ENCODE measurements at regions not wholly inside any gene's neighbourhood (a gene's known extent, or its start where the extent isn't known, plus 50 kb on each side); places are given as distances from the start of the nearest gene placed in this dataset.

DNA sequence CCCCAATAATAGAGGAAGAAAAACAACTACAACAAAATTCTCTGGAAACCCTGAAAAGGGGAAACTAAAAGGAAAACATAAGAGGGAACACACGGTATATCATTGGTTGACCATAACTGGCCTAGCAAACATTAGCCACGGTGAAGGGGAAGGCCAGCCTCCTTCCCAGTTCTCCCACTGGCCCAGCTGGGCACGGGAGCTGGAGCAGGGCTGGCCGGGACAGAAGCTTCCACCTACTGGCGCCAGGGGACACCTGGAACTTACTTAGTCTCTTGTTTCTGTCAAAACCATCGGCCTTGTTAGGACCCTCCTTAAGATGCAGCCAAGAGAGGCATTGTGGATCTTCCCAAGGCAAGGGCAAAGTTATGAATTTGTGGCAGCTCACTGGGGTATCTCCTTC lies 56.1 kb upstream of the DLGAP1 start:
- H3K9ac ChIP-seq (ENCODE audit: low read length): no peak overlapping the region
- H3K27ac ChIP-seq (ENCODE audit: low read length): no peak overlapping the region
- no peak overlapping the region for H3K4me3 ChIP-seq (ENCODE audit: low read length)
- no peaks in the 10 kb centered on the region for H3K9me2 ChIP-seq (replicated peaks; ENCODE audit: insufficient read depth, low read length)
- H3F3A ChIP-seq (ENCODE audit: insufficient read depth, low read length): no peaks in the 10 kb centered on the region
- H3K4me1 ChIP-seq (ENCODE audit: low read length): no peaks in the 10 kb centered on the region
- DNase-seq: no peak
- no peaks in the 10 kb centered on the region for H4K20me1 ChIP-seq (ENCODE audit: insufficient read depth, low read length)
- H3K27me3 ChIP-seq (replicated peaks; ENCODE audit: insufficient read depth, low read length): no peaks in the 10 kb centered on the region
- H3K36me3 ChIP-seq (replicated peaks; ENCODE audit: insufficient read depth, low read length): no peaks in the 10 kb centered on the region
- TF ChIP-seq, protein P1, sequence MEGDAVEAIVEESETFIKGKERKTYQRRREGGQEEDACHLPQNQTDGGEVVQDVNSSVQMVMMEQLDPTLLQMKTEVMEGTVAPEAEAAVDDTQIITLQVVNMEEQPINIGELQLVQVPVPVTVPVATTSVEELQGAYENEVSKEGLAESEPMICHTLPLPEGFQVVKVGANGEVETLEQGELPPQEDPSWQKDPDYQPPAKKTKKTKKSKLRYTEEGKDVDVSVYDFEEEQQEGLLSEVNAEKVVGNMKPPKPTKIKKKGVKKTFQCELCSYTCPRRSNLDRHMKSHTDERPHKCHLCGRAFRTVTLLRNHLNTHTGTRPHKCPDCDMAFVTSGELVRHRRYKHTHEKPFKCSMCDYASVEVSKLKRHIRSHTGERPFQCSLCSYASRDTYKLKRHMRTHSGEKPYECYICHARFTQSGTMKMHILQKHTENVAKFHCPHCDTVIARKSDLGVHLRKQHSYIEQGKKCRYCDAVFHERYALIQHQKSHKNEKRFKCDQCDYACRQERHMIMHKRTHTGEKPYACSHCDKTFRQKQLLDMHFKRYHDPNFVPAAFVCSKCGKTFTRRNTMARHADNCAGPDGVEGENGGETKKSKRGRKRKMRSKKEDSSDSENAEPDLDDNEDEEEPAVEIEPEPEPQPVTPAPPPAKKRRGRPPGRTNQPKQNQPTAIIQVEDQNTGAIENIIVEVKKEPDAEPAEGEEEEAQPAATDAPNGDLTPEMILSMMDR (IDR thresholded peaks at IDR 0.05; ENCODE audit: low read length): no peak
- no peak for TF ChIP-seq EZH2 (optimal IDR thresholded peaks at IDR 0.05; ENCODE audit: low read depth, low read length)
- no peak for TF ChIP-seq EZH2phosphoT487 (IDR thresholded peaks at IDR 0.05; ENCODE audit: low read length)
- H3K79me2 ChIP-seq (ENCODE audit: low read length): no peaks in the 10 kb centered on the region
- no peak overlapping the region for H3K4me2 ChIP-seq (ENCODE audit: low read depth, low read length)
- H3K9me3 ChIP-seq (replicated peaks; ENCODE audit: insufficient read depth, low read length): no peaks in the 10 kb centered on the region
- H2AFZ ChIP-seq (ENCODE audit: low read length): no peak overlapping the region

DNA sequence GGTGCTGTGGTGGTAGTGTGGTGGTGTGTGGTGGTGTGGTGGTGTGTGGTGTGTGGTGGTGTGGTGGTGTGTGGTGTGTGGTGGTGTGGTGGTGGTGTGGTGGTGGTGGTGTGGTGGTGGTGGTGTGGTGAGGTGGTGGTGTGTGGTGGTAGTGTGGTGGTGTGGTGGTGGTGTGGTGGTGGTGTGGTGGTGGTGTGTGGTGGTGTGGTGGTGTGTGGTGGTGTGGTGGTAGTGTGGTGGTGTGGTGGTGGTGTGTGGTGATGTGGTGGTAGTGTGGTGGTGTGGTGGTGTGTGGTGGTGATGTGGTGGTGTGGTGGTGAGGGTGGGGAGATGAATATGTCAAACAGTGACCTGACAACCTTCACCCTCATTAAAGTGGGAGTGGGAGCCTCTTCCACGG lies 55.6 kb upstream of the DLGAP1 start:
- Histone ChIP-seq H3K9ac (ENCODE audit: low read length) (no peak overlapping the region), H3K27ac (ENCODE audit: low read length) (no peak overlapping the region), H3K4me3 (ENCODE audit: low read length) (no peak overlapping the region), H3K9me2 (replicated peaks; ENCODE audit: insufficient read depth, low read length) (no peaks in the 10 kb centered on the region), H3K4me2 (ENCODE audit: low read depth, low read length) (no peak overlapping the region), H3K4me1 (ENCODE audit: low read length) (no peaks in the 10 kb centered on the region), H3K9me3 (replicated peaks; ENCODE audit: insufficient read depth, low read length) (no peaks in the 10 kb centered on the region), H3K27me3 (replicated peaks; ENCODE audit: insufficient read depth, low read length) (no peaks in the 10 kb centered on the region), H3F3A (ENCODE audit: insufficient read depth, low read length) (no peaks in the 10 kb centered on the region), H3K36me3 (replicated peaks; ENCODE audit: insufficient read depth, low read length) (no peaks in the 10 kb centered on the region), H4K20me1 (ENCODE audit: insufficient read depth, low read length) (no peaks in the 10 kb centered on the region), H2AFZ (ENCODE audit: low read length) (no peak overlapping the region), H3K79me2 (ENCODE audit: low read length) (no peaks in the 10 kb centered on the region)
- DNase-seq: no peak
- TF ChIP-seq EZH2phosphoT487 (IDR thresholded peaks at IDR 0.05; ENCODE audit: low read length) (no peak), EZH2 (optimal IDR thresholded peaks at IDR 0.05; ENCODE audit: low read depth, low read length) (no peak)
- TF ChIP-seq, protein P1 (IDR thresholded peaks at IDR 0.05; ENCODE audit: low read length): no peak

DNA sequence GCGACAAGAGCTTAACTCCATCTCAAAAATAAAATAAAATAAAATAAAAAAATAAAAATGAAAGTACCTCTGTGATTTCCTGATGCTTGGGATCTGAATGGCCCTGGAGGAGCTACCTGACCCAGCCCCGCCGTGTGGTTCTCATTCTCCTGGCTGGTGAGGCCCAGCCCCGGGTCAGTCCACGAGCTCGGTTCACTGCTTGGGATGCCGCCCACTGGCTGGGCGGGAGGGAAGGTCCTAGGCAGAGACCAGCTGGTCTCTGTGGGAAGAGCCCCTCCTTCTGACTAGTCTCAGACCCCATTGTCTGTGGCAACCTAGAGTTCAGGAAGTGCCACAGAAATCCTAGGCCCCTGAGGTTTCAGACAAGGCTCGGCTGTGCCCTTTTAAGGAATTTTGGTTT lies 55.1 kb upstream of the DLGAP1 start:
- Histone ChIP-seq H3K79me2 (ENCODE audit: low read length) (no peaks in the 10 kb centered on the region), H3K4me1 (ENCODE audit: low read length) (no peaks in the 10 kb centered on the region), H3K9me2 (replicated peaks; ENCODE audit: insufficient read depth, low read length) (no peaks in the 10 kb centered on the region), H2AFZ (ENCODE audit: low read length) (no peak overlapping the region), H3K27me3 (replicated peaks; ENCODE audit: insufficient read depth, low read length) (no peaks in the 10 kb centered on the region), H3K27ac (ENCODE audit: low read length) (no peak overlapping the region), H3K36me3 (replicated peaks; ENCODE audit: insufficient read depth, low read length) (no peaks in the 10 kb centered on the region), H3F3A (ENCODE audit: insufficient read depth, low read length) (no peaks in the 10 kb centered on the region), H3K4me2 (ENCODE audit: low read depth, low read length) (no peak overlapping the region), H3K4me3 (ENCODE audit: low read length) (no peak overlapping the region), H4K20me1 (ENCODE audit: insufficient read depth, low read length) (no peaks in the 10 kb centered on the region), H3K9me3 (replicated peaks; ENCODE audit: insufficient read depth, low read length) (no peaks in the 10 kb centered on the region), H3K9ac (ENCODE audit: low read length) (no peak overlapping the region)
- TF ChIP-seq EZH2phosphoT487 (IDR thresholded peaks at IDR 0.05; ENCODE audit: low read length) (no peak), EZH2 (optimal IDR thresholded peaks at IDR 0.05; ENCODE audit: low read depth, low read length) (no peak)
- TF ChIP-seq, protein P1 (IDR thresholded peaks at IDR 0.05; ENCODE audit: low read length): no peak
- no peak for DNase-seq
